PC-3 (cell line): ENCODE measurements at regions not wholly inside any gene's neighbourhood (a gene's known extent, or its start where the extent isn't known, plus 50 kb on each side); places are given as distances from the start of the nearest gene placed in this dataset.
A peak's percentile ranks its signal among the peaks of the same experiment; 100 is the strongest.

Experiments
- ATAC-seq: fragments of 200-7000 bp; cut with Tn5 transposase; 2 replicates; pipeline ENCODE4 v1.9.1; 2020; ENCODE audit warnings: mild to moderate bottlenecking, moderate library complexity
- BruUV-seq: library from RNA; stranded (reverse); fragments of 400-500 nt; replicated peaks from 2 replicates; lab custom pipeline; 2021; lab: Mats Ljungman, UMichigan
- CTCF ChIA-PET: fragments of 300-600 bp; sonication (Branson Sonifier 250); formaldehyde crosslinking; loops from one replicate; lab custom pipeline; 2022; ENCODE audit warnings: antibody characterized with exemption; lab: Charles Lee
- POLR2A ChIA-PET: fragments of 300-600 bp; sonication (Branson Sonifier 250); formaldehyde crosslinking; loops from one replicate; lab custom pipeline; 2022; ENCODE audit warnings: antibody characterized with exemption; ENCODE audit not compliant: unreplicated experiment; lab: Charles Lee
- DNase-seq: peaks from one replicate; pipeline ENCODE4 v3.0.0-alpha.2; 2015
- H2AFZ ChIP-seq: fragments of 300-600 bp; sonication (generic); 2 replicates; pipeline ENCODE4 v1.6.0; 2016; ENCODE audit warnings: antibody characterized with exemption, low read length
- H3F3A ChIP-seq: fragments of 300-600 bp; sonication (generic); one replicate; pipeline ENCODE4 v1.6.0; 2017; ENCODE audit warnings: antibody characterized with exemption, low read length, control low read depth, mild to moderate bottlenecking; ENCODE audit not compliant: unreplicated experiment
- H3K27ac ChIP-seq: fragments of 300-600 bp; sonication (generic); 2 replicates; pipeline ENCODE4 v1.5.1; 2016; ENCODE audit warnings: mild to moderate bottlenecking, low read length
- H3K27me3 ChIP-seq: fragments of 300-600 bp; sonication (generic); 2 replicates; pipeline ENCODE4 v1.6.1; 2016; ENCODE audit warnings: low read length, mixed read lengths
- H3K36me3 ChIP-seq: fragments of 300-600 bp; sonication (generic); 2 replicates; pipeline ENCODE4 v1.6.1; 2016; ENCODE audit warnings: low read depth, mixed run types, low read length, mixed read lengths
- H3K4me1 ChIP-seq: fragments of 300-600 bp; sonication (generic); 2 replicates; pipeline ENCODE4 v1.5.1; 2016; ENCODE audit warnings: low read length; ENCODE audit not compliant: insufficient read depth
- H3K4me2 ChIP-seq: fragments of 300-600 bp; sonication (generic); 2 replicates; pipeline ENCODE4 v1.6.0; 2016; ENCODE audit warnings: low read length
- H3K4me3 ChIP-seq: fragments of 300-600 bp; sonication (generic); 2 replicates; pipeline ENCODE4 v1.5.1; 2016; ENCODE audit warnings: mild to moderate bottlenecking, low read length, mixed read lengths
- H3K79me2 ChIP-seq: fragments of 300-600 bp; sonication (generic); 2 replicates; pipeline ENCODE4 v1.6.1; 2017; ENCODE audit warnings: low read length, mixed read lengths
- H3K9ac ChIP-seq: fragments of 300-600 bp; sonication (generic); 2 replicates; pipeline ENCODE4 v1.6.0; 2016; ENCODE audit warnings: mild to moderate bottlenecking, low read length
- H3K9me2 ChIP-seq: fragments of 300-600 bp; sonication (generic); replicated peaks from 2 replicates; pipeline ENCODE4 v1.6.1; 2016; ENCODE audit warnings: mixed run types, low read length, mixed read lengths
- H3K9me3 ChIP-seq: fragments of 300-600 bp; sonication (generic); 2 replicates; pipeline ENCODE4 v1.6.1; 2016; ENCODE audit warnings: low read length, mixed read lengths
- H4K20me1 ChIP-seq: fragments of 300-600 bp; sonication (generic); 2 replicates; pipeline ENCODE4 v1.6.1; 2016; ENCODE audit warnings: low read length, mixed read lengths
- EZH2 ChIP-seq: fragments of 300-600 bp; sonication (generic); IDR thresholded peaks from one replicate; pipeline ENCODE4 v1.6.1; 2017; ENCODE audit warnings: antibody characterized with exemption, mild to moderate bottlenecking, low read length; ENCODE audit not compliant: unreplicated experiment
- EZH2phosphoT487 ChIP-seq: fragments of 300-600 bp; sonication (generic); IDR thresholded peaks from 2 replicates; pipeline ENCODE4 v1.6.1; 2018; ENCODE audit warnings: mild to moderate bottlenecking, antibody characterized with exemption, low read length, borderline replicate concordance
- intact Hi-C: fragments of 100-400 bp; cut with micrococcal nuclease; formaldehyde crosslinking; loops from 2 replicates; pipeline ENCODE4 v1.9.0; 2023
- TF ChIP-seq, protein P1 (sequence below): fragments of 300-600 bp; sonication (generic); conservative IDR thresholded peaks from 2 replicates; pipeline ENCODE4 v1.5.1; 2017; ENCODE audit warnings: antibody characterized with exemption, low read depth, mild to moderate bottlenecking, low read length

- Histone ChIP-seq H2AFZ (peak overlapping the region; percentile 57), H3K9ac (peak overlapping the region; percentile 96), H3K9me2 (no peaks in the 10 kb centered on the region), H3K36me3 (0 out of 2 replicates have a peak, but pooled peaks cover 5% of the 10 kb centered on the region), H3K79me2 (peaks cover 34% of the 10 kb centered on the region), H4K20me1 (peaks cover 8% of the 10 kb centered on the region; the same call in 1 of the 2 replicates), H3K27me3 (no peaks in the 10 kb centered on the region), H3K4me3 (peak overlapping the region; percentile 92), H3F3A (peaks cover 4% of the 10 kb centered on the region), H3K9me3 (peaks cover 13% of the 10 kb centered on the region), H3K4me2 (peak overlapping the region; percentile 94), H3K4me1 (peaks cover 19% of the 10 kb centered on the region), H3K27ac (peak overlapping the region; percentile 94)
- DNase-seq (peak; percentile 100), ATAC-seq (peak; percentile 77)
- intact Hi-C loops: loop anchor here (1.0 to 5.0 kb wide), 6 partner anchors 27 to 243 kb away; a partner anchor contains a TSS
- BruUV-seq: TSS peak; percentile 96
- ChIA-PET POLR2A (interaction anchor here (0.5 to 2.6 kb wide), 14 partner anchors 9 to 162 kb away, joined by 3 to 72 read pairs (median 4); a partner anchor contains a TSS), CTCF (interaction anchor here (0.6 kb wide), 1 partner anchor 80 kb away, joined by 3 read pairs; no protein-coding TSS in a partner anchor)
- TF ChIP-seq, protein P1, sequence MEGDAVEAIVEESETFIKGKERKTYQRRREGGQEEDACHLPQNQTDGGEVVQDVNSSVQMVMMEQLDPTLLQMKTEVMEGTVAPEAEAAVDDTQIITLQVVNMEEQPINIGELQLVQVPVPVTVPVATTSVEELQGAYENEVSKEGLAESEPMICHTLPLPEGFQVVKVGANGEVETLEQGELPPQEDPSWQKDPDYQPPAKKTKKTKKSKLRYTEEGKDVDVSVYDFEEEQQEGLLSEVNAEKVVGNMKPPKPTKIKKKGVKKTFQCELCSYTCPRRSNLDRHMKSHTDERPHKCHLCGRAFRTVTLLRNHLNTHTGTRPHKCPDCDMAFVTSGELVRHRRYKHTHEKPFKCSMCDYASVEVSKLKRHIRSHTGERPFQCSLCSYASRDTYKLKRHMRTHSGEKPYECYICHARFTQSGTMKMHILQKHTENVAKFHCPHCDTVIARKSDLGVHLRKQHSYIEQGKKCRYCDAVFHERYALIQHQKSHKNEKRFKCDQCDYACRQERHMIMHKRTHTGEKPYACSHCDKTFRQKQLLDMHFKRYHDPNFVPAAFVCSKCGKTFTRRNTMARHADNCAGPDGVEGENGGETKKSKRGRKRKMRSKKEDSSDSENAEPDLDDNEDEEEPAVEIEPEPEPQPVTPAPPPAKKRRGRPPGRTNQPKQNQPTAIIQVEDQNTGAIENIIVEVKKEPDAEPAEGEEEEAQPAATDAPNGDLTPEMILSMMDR: no peak
- TF ChIP-seq EZH2phosphoT487 (no peak), EZH2 (no peak)
Measured at GRCh38 chr6:26285143-26286134, 79.6 kb upstream of the BTN3A2 start.

- peaks cover 4% of the 10 kb centered on the region for H3F3A ChIP-seq
- TF ChIP-seq, protein P1: no peak
- TF ChIP-seq EZH2 (no peak), EZH2phosphoT487 (no peak)
- CTCF ChIA-PET: no interaction called here
- peak overlapping the region; percentile 94 for H3K4me2 ChIP-seq
- peak overlapping the region; percentile 52 for H2AFZ ChIP-seq
- H3K4me3 ChIP-seq: peak overlapping the region; percentile 92
- H3K9me3 ChIP-seq: peaks cover 13% of the 10 kb centered on the region
- ATAC-seq: no peak
- peaks cover 8% of the 10 kb centered on the region; the same call in 1 of the 2 replicates for H4K20me1 ChIP-seq
- H3K9ac ChIP-seq: peak overlapping the region; percentile 96
- BruUV-seq: no TSS peak
- 0 out of 2 replicates have a peak, but pooled peaks cover 5% of the 10 kb centered on the region for H3K36me3 ChIP-seq
- POLR2A ChIA-PET: interaction anchor here (0.7 to 1.0 kb wide), 2 partner anchors 10 to 87 kb away, joined by 3 read pairs; a partner anchor contains a TSS
- H3K27ac ChIP-seq: peak overlapping the region; percentile 94
- no peaks in the 10 kb centered on the region for H3K27me3 ChIP-seq
- intact Hi-C loops: loop anchor here (5.0 kb wide), 1 partner anchor 244 kb away; a partner anchor contains a TSS
- peaks cover 19% of the 10 kb centered on the region for H3K4me1 ChIP-seq
- DNase-seq: peak; percentile 87
- H3K79me2 ChIP-seq: peaks cover 34% of the 10 kb centered on the region
- H3K9me2 ChIP-seq: no peaks in the 10 kb centered on the region
Measured at GRCh38 chr6:26286168-26286877, 78.7 kb upstream of the BTN3A2 start.
